GM12891 (cell line): ENCODE measurements at regions not wholly inside any gene's neighbourhood (a gene's known extent, or its start where the extent isn't known, plus 50 kb on each side); places are given as distances from the start of the nearest gene placed in this dataset.

Experiments
- POLR2A ChIP-seq: IDR thresholded peaks from 2 replicates; pipeline ENCODE4 v1.6.1; 2011; ENCODE audit warnings: low read depth, low read length, control low read depth
- SPI1 ChIP-seq: IDR thresholded peaks from 2 replicates; pipeline ENCODE4 v1.6.1; 2011; ENCODE audit warnings: low read depth, low read length, control low read depth

GRCh38 chr6:14964556-14965270 lies 281.2 kb upstream of the JARID2 start:
- no peak for TF ChIP-seq SPI1
- TF ChIP-seq POLR2A, result no peak
